Peyer's patch (tissue), 4 donors: ENCODE measurements at regions not wholly inside any gene's neighbourhood (a gene's known extent, or its start where the extent isn't known, plus 50 kb on each side); places are given as distances from the start of the nearest gene placed in this dataset.

ENCODE experiments used
- POLR2A ChIP-seq, 2 donors: fragments of 450-650 bp; IDR thresholded peaks; one replicate each; pipeline ENCODE4 v1.5.1; 2017; ENCODE audit warnings: antibody characterized with exemption in 2 of 2, mild to moderate bottlenecking in 2 of 2, moderate library complexity in 2 of 2
- TF ChIP-seq, protein P1 (sequence below), 6 experiments: fragments of 450-650 bp in 4 of 6; fragments of 200-600 bp in 2 of 6; sonication (generic) in 1 of 6; IDR thresholded peaks; one replicate each; pipeline ENCODE4 v1.5.1; 2017 to 2019; ENCODE audit warnings: antibody characterized with exemption in 6 of 6, mild to moderate bottlenecking in 3 of 6, moderate library complexity in 1 of 6

GRCh38 chr2:219777388-219777787 lies 150.0 kb downstream of the SLC4A3 start:
- TF ChIP-seq, protein P1, sequence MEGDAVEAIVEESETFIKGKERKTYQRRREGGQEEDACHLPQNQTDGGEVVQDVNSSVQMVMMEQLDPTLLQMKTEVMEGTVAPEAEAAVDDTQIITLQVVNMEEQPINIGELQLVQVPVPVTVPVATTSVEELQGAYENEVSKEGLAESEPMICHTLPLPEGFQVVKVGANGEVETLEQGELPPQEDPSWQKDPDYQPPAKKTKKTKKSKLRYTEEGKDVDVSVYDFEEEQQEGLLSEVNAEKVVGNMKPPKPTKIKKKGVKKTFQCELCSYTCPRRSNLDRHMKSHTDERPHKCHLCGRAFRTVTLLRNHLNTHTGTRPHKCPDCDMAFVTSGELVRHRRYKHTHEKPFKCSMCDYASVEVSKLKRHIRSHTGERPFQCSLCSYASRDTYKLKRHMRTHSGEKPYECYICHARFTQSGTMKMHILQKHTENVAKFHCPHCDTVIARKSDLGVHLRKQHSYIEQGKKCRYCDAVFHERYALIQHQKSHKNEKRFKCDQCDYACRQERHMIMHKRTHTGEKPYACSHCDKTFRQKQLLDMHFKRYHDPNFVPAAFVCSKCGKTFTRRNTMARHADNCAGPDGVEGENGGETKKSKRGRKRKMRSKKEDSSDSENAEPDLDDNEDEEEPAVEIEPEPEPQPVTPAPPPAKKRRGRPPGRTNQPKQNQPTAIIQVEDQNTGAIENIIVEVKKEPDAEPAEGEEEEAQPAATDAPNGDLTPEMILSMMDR (IDR thresholded peaks at IDR 0.05) = no peak
- no peak for TF ChIP-seq POLR2A (IDR thresholded peaks at IDR 0.05)
